WTC11 (cell line): ENCODE measurements at regions not wholly inside any gene's neighbourhood (a gene's known extent, or its start where the extent isn't known, plus 50 kb on each side); places are given as distances from the start of the nearest gene placed in this dataset.
"Not testable (repeated sequence)": the region's sequence is repeated elsewhere in the genome, so short reads cannot be mapped to it uniquely, and the experiment has no call there.

Source experiments
- ATAC-seq: fragments of 200-7000 bp; cut with Tn5 transposase; 2 replicates; pipeline ENCODE4 v1.10.0; 2021; ENCODE audit warnings: mild to moderate bottlenecking, moderate library complexity
- CTCF ChIA-PET: fragments of 300-600 bp; sonication (Branson Sonifier 250); formaldehyde crosslinking; loops from one replicate; lab custom pipeline; 2021; ENCODE audit warnings: antibody characterized with exemption; lab: Charles Lee
- POLR2A ChIA-PET: fragments of 350-600 bp; sonication (Branson Sonifier 250); formaldehyde crosslinking; loops from one replicate; lab custom pipeline; 2021; ENCODE audit warnings: antibody characterized with exemption; lab: Charles Lee
- DNase-seq: peaks from one replicate; pipeline ENCODE4 v3.0.0; 2021; ENCODE audit warnings: low spot score
- H3K27ac Mint-ChIP-seq: 2 replicates; pipeline ENCODE4 v1.8.0; 2021; ENCODE audit warnings: mixed read lengths
- H3K27me3 Mint-ChIP-seq: 2 replicates; pipeline ENCODE4 v1.8.0; 2021; ENCODE audit warnings: low read depth, mild to moderate bottlenecking, moderate library complexity, mixed read lengths
- H3K36me3 Mint-ChIP-seq: 2 replicates; pipeline ENCODE4 v1.8.0; 2021; ENCODE audit warnings: mixed read lengths
- H3K4me1 Mint-ChIP-seq: 2 replicates; pipeline ENCODE4 v1.8.0; 2022; ENCODE audit warnings: mixed read lengths
- H3K4me3 Mint-ChIP-seq: 2 replicates; pipeline ENCODE4 v1.8.0; 2021; ENCODE audit warnings: mild to moderate bottlenecking, moderate library complexity, mixed read lengths
- H3K9me3 Mint-ChIP-seq: 2 replicates; pipeline ENCODE4 v1.8.0; 2021; ENCODE audit warnings: mixed read lengths
- ATF6 ChIP-seq: sonication (generic); formaldehyde crosslinking; IDR thresholded peaks from 2 replicates; pipeline ENCODE4 v1.8.1; 2023; ENCODE audit warnings: mild to moderate bottlenecking, missing genetic modification reagents
- EMX1 ChIP-seq: fragments of 250-450 bp; sonication (Bioruptor Pico); IDR thresholded peaks from 2 replicates; pipeline ENCODE4 v1.8.0; 2021; ENCODE audit warnings: mild to moderate bottlenecking
- FOXP4 ChIP-seq: sonication (generic); formaldehyde crosslinking; IDR thresholded peaks from 2 replicates; pipeline ENCODE4 v1.8.0; 2022; ENCODE audit warnings: mild to moderate bottlenecking, missing genetic modification reagents
- GABPB1 ChIP-seq: sonication (generic); formaldehyde crosslinking; IDR thresholded peaks from 2 replicates; pipeline ENCODE4 v1.8.1; 2023; ENCODE audit warnings: mild to moderate bottlenecking, missing genetic modification reagents
- GRHL2 ChIP-seq: fragments of 250-450 bp; sonication (Bioruptor Pico); IDR thresholded peaks from 2 replicates; pipeline ENCODE4 v1.8.0; 2022; ENCODE audit warnings: mild to moderate bottlenecking, moderate library complexity; ENCODE audit not compliant: insufficient replicate concordance, severe bottlenecking
- JAZF1 ChIP-seq: fragments of 250-450 bp; sonication (Bioruptor Pico); IDR thresholded peaks from 2 replicates; pipeline ENCODE4 v1.9.0; 2021; ENCODE audit warnings: moderate library complexity, mild to moderate bottlenecking, inconsistent platforms
- MLX ChIP-seq: sonication (generic); formaldehyde crosslinking; IDR thresholded peaks from 2 replicates; pipeline ENCODE4 v1.8.1; 2023; ENCODE audit warnings: mild to moderate bottlenecking, missing genetic modification reagents, moderate library complexity
- NFE2L1 ChIP-seq: sonication (generic); formaldehyde crosslinking; IDR thresholded peaks from 2 replicates; pipeline ENCODE4 v1.8.1; 2023; ENCODE audit warnings: missing genetic modification reagents
- NFYB ChIP-seq: sonication (generic); formaldehyde crosslinking; conservative IDR thresholded peaks from 2 replicates; pipeline ENCODE4 v1.8.0; 2022; ENCODE audit warnings: low read depth, missing genetic modification reagents
- RELA ChIP-seq: sonication (generic); formaldehyde crosslinking; IDR thresholded peaks from 2 replicates; pipeline ENCODE4 v1.8.1; 2022; ENCODE audit warnings: missing genetic modification reagents, mild to moderate bottlenecking, borderline replicate concordance
- RORB ChIP-seq: fragments of 250-450 bp; sonication (Bioruptor Pico); IDR thresholded peaks from 2 replicates; pipeline ENCODE4 v1.9.0; 2021; ENCODE audit warnings: mild to moderate bottlenecking
- SP1 ChIP-seq: sonication (generic); formaldehyde crosslinking; conservative IDR thresholded peaks from 2 replicates; pipeline ENCODE4 v1.8.1; 2022; ENCODE audit warnings: missing genetic modification reagents
- TCF7 ChIP-seq: sonication (generic); formaldehyde crosslinking; IDR thresholded peaks from 2 replicates; pipeline ENCODE4 v1.8.0; 2022; ENCODE audit warnings: mild to moderate bottlenecking, low read depth, missing genetic modification reagents, moderate library complexity
- ZNF423 ChIP-seq: fragments of 250-450 bp; sonication (Bioruptor Pico); IDR thresholded peaks from 2 replicates; pipeline ENCODE4 v2.1.2; 2022; ENCODE audit warnings: mild to moderate bottlenecking, moderate library complexity
- ZNF532 ChIP-seq: fragments of 250-450 bp; sonication (Bioruptor Pico); IDR thresholded peaks from 2 replicates; pipeline ENCODE4 v1.9.0; 2021; ENCODE audit warnings: mild to moderate bottlenecking, borderline replicate concordance

- Mint-ChIP-seq H3K9me3 (no peaks in the 10 kb centered on the region), H3K36me3 (no peaks in the 10 kb centered on the region), H3K4me3 (no peak overlapping the region), H3K4me1 (no peaks in the 10 kb centered on the region), H3K27ac (no peak overlapping the region), H3K27me3 (no peaks in the 10 kb centered on the region)
- POLR2A ChIA-PET, result no interaction called here
- TF ChIP-seq MLX (CRISPR knock-in tag), result no peak
- no peak for TF ChIP-seq ZNF423 (CRISPR knock-in tag)
- no peak for TF ChIP-seq JAZF1 (CRISPR knock-in tag)
- TF ChIP-seq RORB (CRISPR knock-in tag), result no peak
- TF ChIP-seq TCF7 (CRISPR knock-in tag), result no peak
- no peak for TF ChIP-seq RELA
- TF ChIP-seq ATF6 (CRISPR knock-in tag), result no peak
- TF ChIP-seq ZNF532 (CRISPR knock-in tag), result no peak
- no peak for TF ChIP-seq FOXP4 (CRISPR knock-in tag)
- TF ChIP-seq SP1 (CRISPR knock-in tag), result no peak
- no peak for TF ChIP-seq EMX1 (CRISPR knock-in tag)
- TF ChIP-seq NFYB (CRISPR knock-in tag), result no peak
- no peak for TF ChIP-seq NFE2L1 (CRISPR knock-in tag)
- no peak for TF ChIP-seq GRHL2 (CRISPR knock-in tag)
- no peak for DNase-seq
- no peak for ATAC-seq
- CTCF ChIA-PET, result interaction anchor here (0.9 kb wide), 1 partner anchor 82 kb away, joined by 3 read pairs; the partner anchor contains the start of gene CEP162
These were observed 81.9 kb upstream of the CEP162 start for GRCh38 chr6:84309336-84309735.

- ChIA-PET CTCF (interaction anchor here (1.6 kb wide), 1 partner anchor 117 kb away, joined by 3 read pairs; no protein-coding TSS in a partner anchor), POLR2A (interaction anchor here (1.0 kb wide), 1 partner anchor 51 kb away, joined by 3 read pairs; no protein-coding TSS in a partner anchor)
- Mint-ChIP-seq H3K27ac (no peak overlapping the region), H3K9me3 (no peaks in the 10 kb centered on the region), H3K4me1 (no peaks in the 10 kb centered on the region), H3K36me3 (no peaks in the 10 kb centered on the region), H3K27me3 (no peaks in the 10 kb centered on the region; the same call in 1 of the 2 replicates), H3K4me3 (no peak overlapping the region)
- no peak for TF ChIP-seq GABPB1 (CRISPR knock-in tag)
- DNase-seq, result no peak
- no peak for ATAC-seq
These were observed 77.4 kb upstream of the CEP162 start for GRCh38 chr6:84304881-84305280.

GRCh38 chr6:84291033-84291432 is 63.6 kb upstream of the CEP162 start:
- H3K27ac Mint-ChIP-seq, CTCF ChIA-PET, POLR2A ChIA-PET, ATAC-seq, DNase-seq, H3K27me3 Mint-ChIP-seq, H3K4me3 Mint-ChIP-seq, H3K4me1 Mint-ChIP-seq: not testable (repeated sequence)
- Mint-ChIP-seq H3K36me3 (peaks cover 36% of the 10 kb centered on the region), H3K9me3 (peaks cover 51% of the 10 kb centered on the region)
